ENCODE measurements at regions not wholly inside any gene's neighbourhood (a gene's known extent, or its start where the extent isn't known, plus 50 kb on each side); places are given as distances from the start of the nearest gene placed in this dataset.

DNA sequence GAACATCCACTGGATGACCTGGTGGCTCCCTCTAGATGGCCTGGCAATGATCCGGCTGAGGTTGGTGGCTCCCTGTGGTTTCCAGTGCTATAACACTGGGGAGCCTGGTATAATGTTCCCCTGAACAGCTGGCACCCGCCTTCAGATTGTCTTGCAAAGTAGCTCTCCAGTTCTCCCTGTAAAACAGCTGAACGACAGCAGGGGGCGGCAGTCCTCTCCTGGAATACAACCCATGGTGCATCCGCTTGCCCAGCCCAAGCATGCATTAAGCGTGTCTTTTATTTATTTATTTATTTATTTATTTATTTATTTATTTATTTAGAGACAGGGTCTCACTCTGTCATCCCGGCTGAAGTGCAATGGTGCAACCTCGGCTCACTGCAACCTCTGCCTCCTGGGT lies 258.9 kb downstream of the BUD13 start:
- peak; percentile 64 for TF ChIP-seq CTCF (IDR thresholded peaks at IDR 0.05)
- no peak for TF ChIP-seq ZFX (IDR thresholded peaks at IDR 0.05; ENCODE audit: borderline replicate concordance)

Measured in 22Rv1 (cell line).